ENCODE measurements at regions not wholly inside any gene's neighbourhood (a gene's known extent, or its start where the extent isn't known, plus 50 kb on each side); places are given as distances from the start of the nearest gene placed in this dataset.

DNA sequence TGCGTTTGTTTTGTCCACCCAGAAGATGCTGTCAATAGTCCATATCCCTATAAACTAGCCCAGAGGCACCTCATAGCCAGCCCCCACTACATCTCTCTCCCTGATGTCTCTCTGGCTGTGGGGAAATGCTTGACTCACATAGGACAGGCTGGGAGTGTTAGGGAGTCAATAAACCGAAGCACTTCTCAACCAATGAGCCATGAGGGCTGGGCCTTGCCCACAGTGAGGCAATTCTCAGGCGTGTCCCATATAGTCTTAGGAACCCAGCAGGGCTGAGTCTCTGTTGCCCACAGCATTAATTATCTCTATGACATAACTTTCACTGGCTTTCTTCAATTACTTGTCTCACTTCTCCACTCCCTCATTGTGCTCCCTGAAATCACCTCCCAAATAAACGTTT is 387.3 kb upstream of the CDH11 start:
- CTCF ChIA-PET (ENCODE audit: partially characterized antibody): no interaction called here
- H3K4me2 ChIP-seq (ENCODE audit: insufficient read depth in 1 of 2, low read depth in 2 of 2, low read length in 2 of 2): no peak overlapping the region
- H3K18ac ChIP-seq (ENCODE audit: extremely low read depth, low read length): no peak overlapping the region
- H2AFZ ChIP-seq (ENCODE audit: low read length): no peak overlapping the region
- no peak overlapping the region for H4K91ac ChIP-seq (replicated peaks; ENCODE audit: insufficient read length, low read length)
- WGBS, 2 experiments (ENCODE audit: extremely low coverage in 1 of 2, insufficient coverage in 1 of 2, insufficient read length in 1 of 2, insufficient replicate concordance in 2 of 2, low coverage in 1 of 2, low lambda C conversion rate in 2 of 2, missing lambda C conversion rate in 1 of 2): 90% methylated on average over 4 of the region's 4 CpGs; no CpG with 5 or more reads in 1 of the 2 experiments
- no peaks in the 10 kb centered on the region for H3K23me2 ChIP-seq (ENCODE audit: low read depth, low read length)
- H3K27ac ChIP-seq (ENCODE audit: low read depth, low read length): no peak overlapping the region
- H3K9ac ChIP-seq (replicated peaks in 1 of 4; ENCODE audit: extremely low read depth in 1 of 4, low read depth in 3 of 4, low read length in 3 of 4): no peak overlapping the region
- H3K14ac ChIP-seq (ENCODE audit: insufficient read length): no peak overlapping the region
- H2BK5ac ChIP-seq (ENCODE audit: low read depth, low read length): no peak overlapping the region
- H3K4me1 ChIP-seq (replicated peaks in 1 of 4; ENCODE audit: control insufficient read depth in 3 of 4, insufficient read depth in 4 of 4, low read length in 3 of 4): peaks cover 0 to 5% (median 4%) of the 10 kb centered on the region in 4 experiments; a peak in 3 of 7 replicates
- no peaks in the 10 kb centered on the region for H4K20me1 ChIP-seq (replicated peaks in 1 of 2; ENCODE audit: control insufficient read depth in 1 of 2, insufficient read depth in 2 of 2, low read length in 2 of 2)
- no peak overlapping the region for H2BK12ac ChIP-seq (ENCODE audit: low read depth, low read length)
- no peak overlapping the region for H4K8ac ChIP-seq (ENCODE audit: extremely low read depth, insufficient read depth, low read length)
- no peak for DNase-seq (ENCODE audit: low read depth in 1 of 2, low spot score in 2 of 2)
- TF ChIP-seq EP300 (IDR thresholded peaks at IDR 0.05; ENCODE audit: borderline replicate concordance in 1 of 2, low read depth in 2 of 2, low read length in 2 of 2) (no peak), RFX5 (IDR thresholded peaks at IDR 0.05; ENCODE audit: borderline replicate concordance, low read depth, low read length) (no peak), TAF1 (IDR thresholded peaks at IDR 0.05; ENCODE audit: low read depth, low read length) (no peak), RXRA (IDR thresholded peaks at IDR 0.05; ENCODE audit: insufficient read depth, low read depth, low read length) (no peak), SP1 (IDR thresholded peaks at IDR 0.05; ENCODE audit: low read depth, low read length) (no peak), SUZ12 (IDR thresholded peaks at IDR 0.05; ENCODE audit: low read length) (no peak)
- H3K79me2 ChIP-seq (ENCODE audit: control insufficient read depth in 1 of 2, insufficient read depth in 2 of 2, low read length in 2 of 2): no peaks in the 10 kb centered on the region
- no peak overlapping the region for H3K23ac ChIP-seq (ENCODE audit: insufficient read length)
- no peak for FAIRE-seq
- H3K27me3 ChIP-seq (replicated peaks in 1 of 4; ENCODE audit: control insufficient read depth in 3 of 4, extremely low read depth in 1 of 4, insufficient read depth in 3 of 4, low read length in 3 of 4): no peaks in the 10 kb centered on the region
- H2BK15ac ChIP-seq (ENCODE audit: low read length): no peak overlapping the region
- POLR2A ChIA-PET (ENCODE audit: partially characterized antibody): no interaction called here
- H3K9me3 ChIP-seq (ENCODE audit: insufficient read depth in 2 of 2, low read depth in 1 of 2, low read length in 1 of 2): no peaks in the 10 kb centered on the region
- H2AK5ac ChIP-seq (ENCODE audit: low read depth, low read length): no peak overlapping the region
- H3K56ac ChIP-seq (replicated peaks; ENCODE audit: insufficient read length, low read depth, low read length): no peak overlapping the region
- no peak overlapping the region for H3K4me3 ChIP-seq (ENCODE audit: extremely low read depth in 1 of 4, insufficient read depth in 2 of 4, low read depth in 3 of 4, low read length in 4 of 4)
- H3K4ac ChIP-seq (replicated peaks; ENCODE audit: insufficient read length, low read depth, low read length): no peak overlapping the region
- H4K5ac ChIP-seq (ENCODE audit: insufficient read length, low read depth, low read length): no peak overlapping the region
- H3K79me1 ChIP-seq (ENCODE audit: low read depth, low read length): no peaks in the 10 kb centered on the region
- no peak overlapping the region for H2BK120ac ChIP-seq (replicated peaks; ENCODE audit: low read depth, low read length)
- no peak overlapping the region for H2BK20ac ChIP-seq (ENCODE audit: low read length)
- no peaks in the 10 kb centered on the region for H3K36me3 ChIP-seq (ENCODE audit: control insufficient read depth in 2 of 4, insufficient read depth in 4 of 4, low read length in 3 of 4)

Measured in H1 (cell line).